ENCODE measurements at regions not wholly inside any gene's neighbourhood (a gene's known extent, or its start where the extent isn't known, plus 50 kb on each side); places are given as distances from the start of the nearest gene placed in this dataset.

DNA sequence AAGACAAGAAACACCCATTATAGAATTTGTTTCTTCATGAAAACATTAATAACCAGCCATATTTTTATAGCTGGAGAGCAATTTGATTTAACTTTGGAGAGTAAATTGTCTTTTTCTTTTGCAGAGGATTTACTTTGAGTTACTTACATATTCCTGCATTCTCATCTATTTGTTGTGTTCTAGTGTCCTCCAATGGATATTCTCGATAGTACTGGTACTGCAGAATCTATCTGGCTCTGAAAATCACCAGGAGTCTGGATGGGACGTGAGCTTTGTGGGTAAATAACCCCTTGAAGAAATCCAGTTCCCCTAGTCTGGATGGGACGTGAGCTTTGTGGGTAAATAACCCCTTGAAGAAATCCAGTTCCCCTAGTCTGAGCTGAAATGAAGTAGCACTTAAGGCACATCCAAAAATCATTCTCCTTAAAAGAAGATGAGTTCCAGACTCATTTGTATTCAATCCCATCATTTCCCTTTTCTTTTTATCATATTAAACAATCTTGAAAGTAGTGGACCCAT, 294.1 kb upstream of the UBE2E2 start:
- TF ChIP-seq CTCF (IDR thresholded peaks at IDR 0.05) = no peak
- no peak for TF ChIP-seq POLR2A (IDR thresholded peaks at IDR 0.05)
